MM.1S (cell line): ENCODE measurements at regions not wholly inside any gene's neighbourhood (a gene's known extent, or its start where the extent isn't known, plus 50 kb on each side); places are given as distances from the start of the nearest gene placed in this dataset.

ENCODE experiments used
- CTCF ChIP-seq: fragments of 300-600 bp; sonication (generic); IDR thresholded peaks from 2 replicates; pipeline ENCODE4 v1.5.1; 2016; ENCODE audit warnings: antibody characterized with exemption, low read length, mixed read lengths
- EZH2 ChIP-seq: fragments of 300-600 bp; sonication (generic); optimal IDR thresholded peaks from 2 replicates; pipeline ENCODE3; 2017; ENCODE audit warnings: low read depth, mild to moderate bottlenecking, antibody characterized with exemption, low read length, mixed read lengths
- EZH2phosphoT487 ChIP-seq: fragments of 300-600 bp; sonication (generic); IDR thresholded peaks from 2 replicates; pipeline ENCODE4 v1.6.1; 2018; ENCODE audit warnings: antibody characterized with exemption, low read length

GRCh38 chr1:194214735-194215134 lies 1028.3 kb upstream of the B3GALT2 start:
- TF ChIP-seq CTCF: no peak
- no peak for TF ChIP-seq EZH2
- TF ChIP-seq EZH2phosphoT487: no peak
